Adrenal gland (tissue), 9 donors: ENCODE measurements at regions not wholly inside any gene's neighbourhood (a gene's known extent, or its start where the extent isn't known, plus 50 kb on each side); places are given as distances from the start of the nearest gene placed in this dataset.

ENCODE experiments used
- DNase-seq, 7 donors: peaks; one replicate each; pipeline ENCODE4 v3.0.0-alpha.2; 2019 to 2020
- H3K27ac ChIP-seq, 5 donors: fragments of 200-600 bp; sonication (generic) in 4 of 5; 1 replicate in 3 of 5; 2 replicates in 2 of 5; pipeline versions ENCODE4 v1.5.1 to v1.8.0; 2016 to 2020; ENCODE audit warnings: mild to moderate bottlenecking in 1 of 5
- H3K27me3 ChIP-seq: fragments of 200-600 bp; 2 replicates; pipeline ENCODE4 v1.8.0; 2021
- H3K36me3 ChIP-seq, 2 donors: fragments of 200-600 bp; replicated peaks in 1 of 2; 1 replicate in 1 of 2; 2 replicates in 1 of 2; pipeline versions ENCODE4 v1.5.1 to v1.8.0; 2018 to 2022
- H3K4me1 ChIP-seq, 2 donors: fragments of 200-600 bp; replicated peaks in 1 of 2; 1 replicate in 1 of 2; 2 replicates in 1 of 2; pipeline versions ENCODE4 v1.5.1 to v1.8.0; 2018 to 2021
- H3K4me3 ChIP-seq, 4 donors: fragments of 200-600 bp; sonication (generic) in 3 of 4; one replicate each; pipeline ENCODE4 v1.5.1; 2016 to 2018
- H3K9me3 ChIP-seq, 3 donors: fragments of 200-600 bp; sonication (generic) in 1 of 3; replicated peaks in 1 of 3; 1 replicate in 2 of 3; 2 replicates in 1 of 3; pipeline versions ENCODE4 v1.5.1 to v1.8.0; 2016 to 2021
- CTCF ChIP-seq, 6 experiments: fragments of 450-650 bp in 4 of 6; fragments of 200-600 bp in 2 of 6; sonication (generic) in 1 of 6; IDR thresholded peaks; 1 replicate in 5 of 6; 2 replicates in 1 of 6; pipeline versions ENCODE4 v1.5.1 to v1.8.0; 2016 to 2021; ENCODE audit warnings: antibody characterized with exemption in 6 of 6, mild to moderate bottlenecking in 2 of 6, moderate library complexity in 1 of 6
- POLR2A ChIP-seq, 2 donors: fragments of 450-650 bp; IDR thresholded peaks; one replicate each; pipeline ENCODE4 v1.6.1; 2017; ENCODE audit warnings: antibody characterized with exemption in 2 of 2, mild to moderate bottlenecking in 2 of 2, moderate library complexity in 1 of 2
- WGBS, 4 donors: extraction: QIAGEN DNeasy Blood & Tissue Kit in 2 of 4; methylation state at CpG; one replicate each; pipeline versions ENCODE4 v1.1.5 to v1.1.7; 2013 to 2017; 5-methylcytosine and 5-hydroxymethylcytosine counted together
- intact Hi-C, 2 donors: fragments of 100-400 bp; cut with DNase I; formaldehyde crosslinking; loops; one replicate each; pipeline versions ENCODE4 v1.14.1 to v1.15.0; 2022 to 2023
- donor health status: healthy with polysubstance abuse.
- donor health status: Bipolar disorder and iron deficiency.
- donor health status: DM: yes; HTN: yes; CAD: no.
- donor health status: DM: no; HTN: no; CAD: no.
- donor health status: DM: no; HTN: no; CAD: no.

GRCh38 chr9:23220171-23220570 is 605.9 kb downstream of the ELAVL2 start:
- no peak overlapping the region for H3K4me3 ChIP-seq
- no peak for DNase-seq
- WGBS, 4 donors = 72 to 85% (median 76%) methylated on average over 2 of the region's 2 CpGs
- no peak overlapping the region for H3K27ac ChIP-seq
- H3K9me3 ChIP-seq = no peaks in the 10 kb centered on the region
- H3K4me1 ChIP-seq = no peaks in the 10 kb centered on the region
- no peak for TF ChIP-seq POLR2A (IDR thresholded peaks at IDR 0.05)
- no peak for TF ChIP-seq CTCF (IDR thresholded peaks at IDR 0.05)
- H3K36me3 ChIP-seq = no peaks in the 10 kb centered on the region
- H3K27me3 ChIP-seq = no peaks in the 10 kb centered on the region
- intact Hi-C loops = no loop called here

- H3K27ac ChIP-seq = no peak overlapping the region
- no peaks in the 10 kb centered on the region for H3K36me3 ChIP-seq
- H3K4me1 ChIP-seq = no peaks in the 10 kb centered on the region
- DNase-seq = no peak
- no peak overlapping the region for H3K4me3 ChIP-seq
- intact Hi-C loops = no loop called here
- H3K27me3 ChIP-seq = no peaks in the 10 kb centered on the region
- TF ChIP-seq CTCF (IDR thresholded peaks at IDR 0.05) (no peak), POLR2A (IDR thresholded peaks at IDR 0.05) (no peak)
- WGBS, 4 donors = 69 to 81% (median 71%) methylated on average over 3 of the region's 3 CpGs
- H3K9me3 ChIP-seq = no peaks in the 10 kb centered on the region
Observed at GRCh38 chr9:23220957-23221356, 605.1 kb downstream of the ELAVL2 start.

- WGBS, 4 donors = 35 to 61% (median 43%) methylated on average over 6 of the region's 6 CpGs
- Histone ChIP-seq H3K4me1 (no peaks in the 10 kb centered on the region), H3K27me3 (no peaks in the 10 kb centered on the region), H3K36me3 (no peaks in the 10 kb centered on the region), H3K27ac (no peak overlapping the region), H3K4me3 (no peak overlapping the region), H3K9me3 (no peaks in the 10 kb centered on the region)
- intact Hi-C loops = no loop called here
- TF ChIP-seq POLR2A (IDR thresholded peaks at IDR 0.05) (no peak), CTCF (IDR thresholded peaks at IDR 0.05) (no peak)
- DNase-seq = no peak
Observed at GRCh38 chr9:23229890-23230317, 596.1 kb downstream of the ELAVL2 start.

- Histone ChIP-seq H3K27me3 (no peaks in the 10 kb centered on the region), H3K4me3 (no peak overlapping the region), H3K4me1 (no peaks in the 10 kb centered on the region), H3K36me3 (no peaks in the 10 kb centered on the region), H3K9me3 (no peaks in the 10 kb centered on the region), H3K27ac (no peak overlapping the region)
- intact Hi-C loops = no loop called here
- WGBS, 4 donors = 47 to 74% (median 54%) methylated on average over 2 of the region's 2 CpGs
- TF ChIP-seq CTCF (IDR thresholded peaks at IDR 0.05) (no peak), POLR2A (IDR thresholded peaks at IDR 0.05) (no peak)
- DNase-seq = no peak
Observed at GRCh38 chr9:23232831-23233230, 593.2 kb downstream of the ELAVL2 start.
